Renal cortex interstitium (tissue), 11 donors: ENCODE measurements at regions not wholly inside any gene's neighbourhood (a gene's known extent, or its start where the extent isn't known, plus 50 kb on each side); places are given as distances from the start of the nearest gene placed in this dataset.

Experiments
- DNase-seq, 11 donors: peaks; one replicate each; pipeline ENCODE4 v3.0.0-alpha.2; 2013; ENCODE audit warnings: low read depth in 9 of 11, low spot score in 4 of 11; ENCODE audit errors: extremely low read depth in 1 of 11

- no peak for DNase-seq
Observed at GRCh38 chr19:32177686-32178085, 167.7 kb upstream of the ZNF507 start.

GRCh38 chr19:32178401-32178800 is 167.0 kb upstream of the ZNF507 start:
- DNase-seq = no peak

DNA sequence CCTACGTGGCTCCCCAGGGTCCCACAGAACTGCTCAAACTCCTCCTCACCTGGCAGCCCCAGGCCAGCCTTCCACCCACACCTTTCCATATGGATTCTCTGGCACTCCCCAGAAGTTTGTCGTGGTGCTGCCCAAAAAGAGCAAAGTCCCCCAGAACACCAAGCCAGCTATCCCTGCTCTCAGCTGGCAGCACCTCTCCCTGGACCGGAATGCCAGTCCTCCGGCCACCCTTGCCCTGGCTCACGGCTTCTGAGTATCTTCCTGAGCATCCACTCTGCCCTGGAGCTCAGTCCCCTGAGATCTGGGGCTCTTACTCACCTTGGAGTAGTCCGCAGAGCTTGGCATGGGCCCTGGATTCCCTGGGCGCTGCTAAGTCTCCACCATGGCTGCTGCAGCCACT is 166.5 kb upstream of the ZNF507 start:
- DNase-seq = no peak

GRCh38 chr19:32181216-32181920 is 164.0 kb upstream of the ZNF507 start:
- no peak for DNase-seq

- no peak for DNase-seq
Observed at GRCh38 chr19:32186542-32187330, 158.7 kb upstream of the ZNF507 start.

- DNase-seq = no peak
Observed at GRCh38 chr19:32188921-32189320, 156.5 kb upstream of the ZNF507 start.

- no peak for DNase-seq
Observed at GRCh38 chr19:32189956-32190706, 155.3 kb upstream of the ZNF507 start.

GRCh38 chr19:32191921-32192320 is 153.5 kb upstream of the ZNF507 start:
- no peak for DNase-seq

- DNase-seq = no peak
Observed at GRCh38 chr19:32195706-32196610, 149.5 kb upstream of the ZNF507 start.

DNA sequence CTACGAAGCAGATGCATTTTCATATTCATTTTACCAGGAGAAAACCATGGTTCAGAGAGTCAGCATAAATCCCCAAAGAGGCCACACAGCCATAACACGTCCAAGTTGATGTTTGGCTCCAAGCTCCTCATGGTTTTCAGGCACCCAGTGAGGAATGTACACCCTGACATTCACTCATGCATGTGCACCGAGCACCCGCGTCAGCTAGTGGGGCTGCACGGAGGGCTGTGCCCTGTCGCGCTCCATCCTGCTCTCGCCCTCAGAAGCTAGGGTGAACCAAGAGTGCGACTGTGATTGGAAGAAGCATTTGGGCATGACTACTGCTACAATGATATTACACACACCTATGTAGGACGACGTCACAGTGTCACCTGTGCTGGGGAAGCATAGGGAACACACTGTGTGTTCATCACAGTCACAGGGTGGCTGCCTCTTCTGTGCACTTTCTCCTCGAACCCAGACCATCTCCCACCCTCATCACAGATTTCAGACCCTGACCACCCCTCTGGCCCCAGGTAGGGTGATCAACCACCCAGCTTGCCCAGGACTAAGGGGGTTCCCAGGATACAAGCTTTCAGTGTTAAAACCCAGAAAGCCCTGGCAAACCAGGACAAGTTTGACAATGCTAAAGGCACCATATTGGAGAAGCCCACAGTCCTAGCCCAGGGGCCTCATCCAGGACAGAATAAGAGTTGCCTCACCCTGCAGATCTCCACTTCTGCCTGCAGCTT is 148.6 kb upstream of the ZNF507 start:
- no peak for DNase-seq

DNA sequence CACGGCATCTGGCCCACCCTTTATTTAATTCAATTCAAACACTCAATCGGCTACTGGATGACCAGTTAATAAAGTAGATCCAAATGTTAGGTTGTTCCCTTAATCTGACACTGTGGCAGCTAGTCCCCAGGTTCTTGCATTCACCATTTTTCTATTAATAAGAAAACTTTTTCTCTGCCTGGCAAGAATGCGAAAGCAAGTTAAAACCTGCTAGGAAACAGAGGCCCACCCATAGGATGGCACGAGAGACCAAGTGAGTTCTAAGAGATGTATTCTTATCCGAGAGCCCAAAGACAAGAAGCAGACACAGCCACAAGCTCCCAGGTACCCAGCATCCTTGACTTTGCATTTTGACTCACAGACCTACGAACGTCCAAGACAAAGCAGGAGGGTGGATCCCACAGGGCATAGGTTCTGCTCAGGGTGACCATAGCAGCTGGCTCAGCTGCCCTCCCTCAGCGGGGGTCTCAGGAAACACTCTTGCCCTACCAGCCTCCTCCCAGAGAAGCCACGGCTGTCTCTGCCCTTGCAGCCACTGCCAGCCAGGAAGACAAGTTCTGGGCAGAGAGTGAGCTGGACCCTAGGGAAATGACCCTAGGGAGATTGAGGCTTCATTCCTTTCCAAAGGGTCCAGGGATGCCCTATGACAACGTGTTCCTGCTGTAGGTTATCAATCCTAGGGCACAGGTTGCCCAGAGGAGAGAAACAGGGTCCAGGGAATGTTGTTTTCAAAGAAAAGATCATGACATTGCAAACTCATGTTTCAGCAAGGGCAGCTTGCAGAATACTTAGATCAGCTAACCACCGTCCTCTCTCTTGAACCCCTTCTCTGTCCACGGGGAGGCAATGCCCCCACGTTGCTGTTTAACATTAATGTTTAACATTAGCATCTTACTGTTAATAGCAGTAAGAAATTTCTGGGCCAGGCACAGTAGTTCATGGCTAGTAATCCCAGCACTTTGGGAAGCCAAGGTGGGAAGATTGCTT is 147.2 kb upstream of the ZNF507 start:
- no peak for DNase-seq

DNA sequence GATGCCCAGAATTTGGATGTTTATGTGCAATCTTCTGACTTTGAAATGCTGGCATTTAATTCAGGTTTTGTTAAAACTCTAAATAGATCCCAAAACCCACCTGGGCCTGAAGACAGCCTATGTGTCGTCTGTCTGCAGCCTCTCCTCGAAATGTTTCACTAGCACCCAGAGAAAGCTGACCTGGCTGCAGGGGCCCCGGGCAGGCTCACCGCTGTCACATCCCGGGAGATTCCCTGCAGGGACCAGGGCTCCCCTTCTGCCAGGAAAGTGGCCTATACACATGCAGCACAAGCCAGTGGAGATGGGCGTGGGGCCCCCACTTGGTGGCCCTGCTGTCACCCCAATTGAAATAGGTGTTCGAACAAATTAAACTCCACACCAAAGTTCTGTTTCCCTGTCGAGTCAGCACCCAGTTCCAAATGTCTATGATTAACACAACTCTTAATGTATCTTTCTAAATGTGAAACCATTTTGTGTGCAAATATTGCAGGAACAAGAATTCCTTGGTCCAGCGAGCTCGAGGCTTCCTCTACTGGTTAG is 145.8 kb upstream of the ZNF507 start:
- no peak for DNase-seq

- DNase-seq = no peak
Observed at GRCh38 chr19:32200312-32201038, 144.9 kb upstream of the ZNF507 start.

- DNase-seq = no peak
Observed at GRCh38 chr19:32201211-32201610, 144.2 kb upstream of the ZNF507 start.

- DNase-seq = no peak
Observed at GRCh38 chr19:32201636-32202051, 143.8 kb upstream of the ZNF507 start.

GRCh38 chr19:32202244-32202643 is 143.2 kb upstream of the ZNF507 start:
- DNase-seq = no peak
